GM13977 (cell line): ENCODE measurements at regions not wholly inside any gene's neighbourhood (a gene's known extent, or its start where the extent isn't known, plus 50 kb on each side); places are given as distances from the start of the nearest gene placed in this dataset.

Source experiments
- DNase-seq: peaks from one replicate; pipeline ENCODE4 v3.0.0; 2012; ENCODE audit warnings: low spot score
- CTCF ChIP-seq: IDR thresholded peaks from 2 replicates; pipeline ENCODE4 v1.5.1; 2012; ENCODE audit warnings: mild to moderate bottlenecking, control low read depth; ENCODE audit not compliant: insufficient read depth; ENCODE audit errors: extremely low read depth, missing control alignments
- in situ Hi-C: fragments of 300-500 bp; cut with MboI; formaldehyde crosslinking; loops from one replicate; pipeline ENCODE4 v1.12.0; 2022; ENCODE audit warnings: low sequenced_read_pairs, low pct_unique_long_range_greater_than_20kb, mixed read lengths, inconsistent platforms; ENCODE audit not compliant: unreplicated experiment

DNA sequence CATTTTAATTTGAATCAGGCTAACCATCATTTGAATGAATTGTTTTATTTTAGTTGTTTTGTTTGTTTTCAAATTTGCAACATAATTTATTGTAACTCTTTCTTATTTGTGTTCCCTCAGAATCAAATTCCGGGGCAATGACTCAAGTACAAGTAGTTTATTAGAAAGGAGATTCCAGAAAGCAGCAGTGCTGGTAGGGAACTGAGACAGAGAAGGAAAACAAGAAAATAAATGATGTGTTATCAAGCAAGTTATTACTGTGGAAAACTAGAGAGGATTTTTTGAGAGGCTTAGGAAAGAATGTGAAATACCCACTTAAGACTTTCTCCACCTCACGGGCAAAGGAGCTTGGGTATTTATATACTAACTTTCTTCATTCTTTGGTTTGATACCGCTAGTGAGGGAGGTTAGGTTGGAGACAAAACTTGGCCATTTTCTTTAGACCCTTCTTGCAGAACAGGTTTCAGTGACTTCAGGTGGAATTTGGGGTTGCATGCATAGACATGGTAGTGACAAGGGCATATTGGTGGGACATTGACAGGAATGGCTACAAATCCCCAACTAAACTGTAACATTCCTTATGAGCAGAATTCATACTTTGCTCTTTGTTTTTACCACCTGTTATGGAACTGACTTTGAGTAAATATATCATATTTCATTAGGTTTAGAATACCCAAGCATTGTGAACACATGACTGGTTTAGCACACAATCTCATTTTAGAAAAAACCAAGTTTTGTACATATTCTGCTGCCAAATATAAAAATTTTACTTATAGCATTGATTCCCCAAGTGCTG, 254.3 kb downstream of the ZBBX start:
- no peak for DNase-seq
- TF ChIP-seq CTCF = no peak
- in situ Hi-C loops = no loop called here

- in situ Hi-C loops = no loop called here
- no peak for TF ChIP-seq CTCF
- DNase-seq = no peak
These were observed 259.3 kb downstream of the ZBBX start for GRCh38 chr3:167120828-167121227.

DNA sequence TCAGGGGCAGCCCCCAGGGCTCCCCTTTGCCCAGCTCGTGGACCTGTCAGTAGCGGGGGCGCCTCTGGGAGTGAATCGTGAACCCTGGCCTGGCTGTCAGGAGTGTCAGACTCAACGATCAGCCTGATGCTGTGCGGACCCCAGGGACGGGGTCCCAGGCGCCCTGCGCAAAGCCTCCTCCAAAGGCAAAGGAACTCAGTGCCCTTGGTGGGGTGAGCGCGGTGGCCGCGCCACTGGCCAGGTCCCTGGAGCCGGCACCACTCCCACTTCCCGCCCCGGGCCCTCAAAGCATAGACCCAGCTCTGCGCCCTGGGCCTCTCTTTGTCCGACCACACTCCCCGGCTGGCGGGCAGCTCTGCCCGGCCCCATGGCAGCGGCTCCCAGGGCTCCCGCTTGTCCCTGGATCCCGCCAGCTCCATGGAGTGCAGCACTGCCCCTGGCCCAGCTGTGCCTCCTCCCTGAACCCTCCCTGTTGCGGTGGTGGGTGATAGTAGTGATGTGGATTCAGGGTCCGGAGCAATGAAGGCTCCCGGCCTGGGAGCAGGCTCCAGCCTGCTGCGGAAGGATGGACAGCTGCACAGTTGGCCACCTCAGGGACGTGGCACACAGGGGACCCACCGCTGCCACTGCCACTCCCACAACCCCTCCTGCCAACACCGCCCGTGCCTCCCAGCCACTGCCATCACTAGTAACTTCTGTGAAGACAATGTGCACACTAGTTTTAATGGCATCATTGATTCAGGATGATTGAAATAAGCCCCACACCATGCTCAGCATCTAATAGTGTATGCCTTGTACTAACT, 263.8 kb downstream of the ZBBX start:
- in situ Hi-C loops = no loop called here
- no peak for DNase-seq
- no peak for TF ChIP-seq CTCF

DNA sequence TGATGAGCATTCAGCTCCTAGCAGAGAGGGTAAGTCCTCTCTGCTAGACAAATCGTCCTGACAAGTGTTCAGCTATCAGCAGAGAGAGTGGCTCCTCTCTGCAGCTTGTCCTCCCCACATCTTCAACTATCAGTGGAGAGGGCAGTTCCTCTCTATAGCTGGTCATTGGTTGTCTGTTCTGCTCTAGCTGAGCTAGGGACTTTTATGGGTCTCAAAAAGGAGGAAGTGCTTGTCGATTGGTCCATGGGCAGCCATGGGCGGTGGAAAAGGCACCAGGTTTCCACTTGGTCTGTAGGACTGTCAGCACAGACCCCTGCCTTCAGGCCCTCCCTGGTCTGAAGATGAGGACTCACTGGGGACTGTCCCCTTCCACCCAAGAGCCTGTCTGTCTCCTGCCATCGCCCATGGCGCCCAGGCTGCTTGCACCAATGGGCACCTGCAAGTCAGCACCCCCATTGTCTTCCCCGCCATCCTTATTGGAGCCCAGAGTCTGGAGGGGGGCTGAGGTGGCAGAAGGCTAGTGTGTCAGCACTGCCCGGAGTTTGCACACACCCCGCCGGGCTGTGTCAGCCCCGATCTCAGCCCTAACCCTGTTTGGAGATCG, 264.7 kb downstream of the ZBBX start:
- in situ Hi-C loops = no loop called here
- no peak for DNase-seq
- TF ChIP-seq CTCF = no peak

GRCh38 chr3:167114619-167115018, 265.5 kb downstream of the ZBBX start:
- in situ Hi-C loops = no loop called here
- no peak for TF ChIP-seq CTCF
- DNase-seq = no peak

- TF ChIP-seq CTCF = no peak
- in situ Hi-C loops = no loop called here
- DNase-seq = no peak
These were observed 266.9 kb downstream of the ZBBX start for GRCh38 chr3:167113035-167113830.
